GM19043 (cell line): ENCODE measurements at regions not wholly inside any gene's neighbourhood (a gene's known extent, or its start where the extent isn't known, plus 50 kb on each side); places are given as distances from the start of the nearest gene placed in this dataset.
A peak's percentile ranks its signal among the peaks of the same experiment; 100 is the strongest.

Experiments
- ATAC-seq: cut with Tn5 transposase; IDR thresholded peaks from one replicate; pipeline ENCODE4 v1.9.1; 2021; ENCODE audit warnings: low read depth; ENCODE audit not compliant: unreplicated experiment

- ATAC-seq = no peak
Observed at GRCh38 chr10:118472415-118473304, 122.8 kb downstream of the PRLHR start.

GRCh38 chr10:118471863-118472262 is 123.6 kb downstream of the PRLHR start:
- no peak for ATAC-seq

GRCh38 chr10:118470470-118470869 is 125.0 kb downstream of the PRLHR start:
- no peak for ATAC-seq

- ATAC-seq = no peak
Observed at GRCh38 chr10:118467200-118467599, 125.1 kb upstream of the FAM204A start.

- no peak for ATAC-seq
Observed at GRCh38 chr10:118465300-118465874, 123.3 kb upstream of the FAM204A start.

GRCh38 chr10:118463740-118464139 is 121.6 kb upstream of the FAM204A start:
- no peak for ATAC-seq

GRCh38 chr10:118462401-118462800 is 120.3 kb upstream of the FAM204A start:
- ATAC-seq = no peak

GRCh38 chr10:118459642-118460193 is 117.6 kb upstream of the FAM204A start:
- peak; percentile 91 for ATAC-seq

GRCh38 chr10:118458957-118459641 is 117.0 kb upstream of the FAM204A start:
- ATAC-seq = no peak

GRCh38 chr10:118457824-118458428 is 115.8 kb upstream of the FAM204A start:
- no peak for ATAC-seq

- no peak for ATAC-seq
Observed at GRCh38 chr10:118455181-118455695, 113.1 kb upstream of the FAM204A start.

- no peak for ATAC-seq
Observed at GRCh38 chr10:118454211-118454610, 112.1 kb upstream of the FAM204A start.

GRCh38 chr10:118452098-118452497 is 110.0 kb upstream of the FAM204A start:
- ATAC-seq = no peak

GRCh38 chr10:118449521-118449920 is 107.4 kb upstream of the FAM204A start:
- no peak for ATAC-seq

GRCh38 chr10:118448744-118449143 is 106.6 kb upstream of the FAM204A start:
- no peak for ATAC-seq

- no peak for ATAC-seq
Observed at GRCh38 chr10:118447478-118448270, 105.5 kb upstream of the FAM204A start.

- no peak for ATAC-seq
Observed at GRCh38 chr10:118445535-118445934, 103.4 kb upstream of the FAM204A start.

GRCh38 chr10:118444069-118444468 is 101.9 kb upstream of the FAM204A start:
- no peak for ATAC-seq

GRCh38 chr10:118442032-118442431 is 99.9 kb upstream of the FAM204A start:
- ATAC-seq = no peak

GRCh38 chr10:118439824-118440223 is 97.7 kb upstream of the FAM204A start:
- ATAC-seq = no peak
